PC-3 (cell line): ENCODE measurements at regions not wholly inside any gene's neighbourhood (a gene's known extent, or its start where the extent isn't known, plus 50 kb on each side); places are given as distances from the start of the nearest gene placed in this dataset.

ENCODE experiments used
- ATAC-seq: fragments of 200-7000 bp; cut with Tn5 transposase; 2 replicates; pipeline ENCODE4 v1.9.1; 2020; ENCODE audit warnings: mild to moderate bottlenecking, moderate library complexity
- BruUV-seq: library from RNA; stranded (reverse); fragments of 400-500 nt; replicated peaks from 2 replicates; lab custom pipeline; 2021; lab: Mats Ljungman, UMichigan
- CTCF ChIA-PET: fragments of 300-600 bp; sonication (Branson Sonifier 250); formaldehyde crosslinking; loops from one replicate; lab custom pipeline; 2022; ENCODE audit warnings: antibody characterized with exemption; lab: Charles Lee
- POLR2A ChIA-PET: fragments of 300-600 bp; sonication (Branson Sonifier 250); formaldehyde crosslinking; loops from one replicate; lab custom pipeline; 2022; ENCODE audit warnings: antibody characterized with exemption; ENCODE audit not compliant: unreplicated experiment; lab: Charles Lee
- DNase-seq: peaks from one replicate; pipeline ENCODE4 v3.0.0-alpha.2; 2015
- H2AFZ ChIP-seq: fragments of 300-600 bp; sonication (generic); 2 replicates; pipeline ENCODE4 v1.6.0; 2016; ENCODE audit warnings: antibody characterized with exemption, low read length
- H3F3A ChIP-seq: fragments of 300-600 bp; sonication (generic); one replicate; pipeline ENCODE4 v1.6.0; 2017; ENCODE audit warnings: antibody characterized with exemption, low read length, control low read depth, mild to moderate bottlenecking; ENCODE audit not compliant: unreplicated experiment
- H3K27ac ChIP-seq: fragments of 300-600 bp; sonication (generic); 2 replicates; pipeline ENCODE4 v1.5.1; 2016; ENCODE audit warnings: mild to moderate bottlenecking, low read length
- H3K27me3 ChIP-seq: fragments of 300-600 bp; sonication (generic); 2 replicates; pipeline ENCODE4 v1.6.1; 2016; ENCODE audit warnings: low read length, mixed read lengths
- H3K36me3 ChIP-seq: fragments of 300-600 bp; sonication (generic); 2 replicates; pipeline ENCODE4 v1.6.1; 2016; ENCODE audit warnings: low read depth, mixed run types, low read length, mixed read lengths
- H3K4me1 ChIP-seq: fragments of 300-600 bp; sonication (generic); 2 replicates; pipeline ENCODE4 v1.5.1; 2016; ENCODE audit warnings: low read length; ENCODE audit not compliant: insufficient read depth
- H3K4me2 ChIP-seq: fragments of 300-600 bp; sonication (generic); 2 replicates; pipeline ENCODE4 v1.6.0; 2016; ENCODE audit warnings: low read length
- H3K4me3 ChIP-seq: fragments of 300-600 bp; sonication (generic); 2 replicates; pipeline ENCODE4 v1.5.1; 2016; ENCODE audit warnings: mild to moderate bottlenecking, low read length, mixed read lengths
- H3K79me2 ChIP-seq: fragments of 300-600 bp; sonication (generic); 2 replicates; pipeline ENCODE4 v1.6.1; 2017; ENCODE audit warnings: low read length, mixed read lengths
- H3K9ac ChIP-seq: fragments of 300-600 bp; sonication (generic); 2 replicates; pipeline ENCODE4 v1.6.0; 2016; ENCODE audit warnings: mild to moderate bottlenecking, low read length
- H3K9me2 ChIP-seq: fragments of 300-600 bp; sonication (generic); replicated peaks from 2 replicates; pipeline ENCODE4 v1.6.1; 2016; ENCODE audit warnings: mixed run types, low read length, mixed read lengths
- H3K9me3 ChIP-seq: fragments of 300-600 bp; sonication (generic); 2 replicates; pipeline ENCODE4 v1.6.1; 2016; ENCODE audit warnings: low read length, mixed read lengths
- H4K20me1 ChIP-seq: fragments of 300-600 bp; sonication (generic); 2 replicates; pipeline ENCODE4 v1.6.1; 2016; ENCODE audit warnings: low read length, mixed read lengths
- CTCF ChIP-seq: fragments of 300-600 bp; sonication (generic); conservative IDR thresholded peaks from 2 replicates; pipeline ENCODE4 v1.5.1; 2017; ENCODE audit warnings: antibody characterized with exemption, low read depth, mild to moderate bottlenecking, low read length
- EZH2 ChIP-seq: fragments of 300-600 bp; sonication (generic); IDR thresholded peaks from one replicate; pipeline ENCODE4 v1.6.1; 2017; ENCODE audit warnings: antibody characterized with exemption, mild to moderate bottlenecking, low read length; ENCODE audit not compliant: unreplicated experiment
- EZH2phosphoT487 ChIP-seq: fragments of 300-600 bp; sonication (generic); IDR thresholded peaks from 2 replicates; pipeline ENCODE4 v1.6.1; 2018; ENCODE audit warnings: mild to moderate bottlenecking, antibody characterized with exemption, low read length, borderline replicate concordance
- intact Hi-C: fragments of 100-400 bp; cut with micrococcal nuclease; formaldehyde crosslinking; loops from 2 replicates; pipeline ENCODE4 v1.9.0; 2023

- Histone ChIP-seq H3K27ac (no peak overlapping the region), H4K20me1 (no peaks in the 10 kb centered on the region), H3K36me3 (no peaks in the 10 kb centered on the region), H2AFZ (no peak overlapping the region), H3K4me3 (no peak overlapping the region), H3K27me3 (no peaks in the 10 kb centered on the region), H3K9me3 (no peaks in the 10 kb centered on the region), H3K4me1 (no peaks in the 10 kb centered on the region), H3F3A (no peaks in the 10 kb centered on the region), H3K9ac (no peak overlapping the region), H3K9me2 (no peaks in the 10 kb centered on the region), H3K79me2 (no peaks in the 10 kb centered on the region), H3K4me2 (no peak overlapping the region)
- no TSS peak for BruUV-seq
- CTCF ChIA-PET = no interaction called here
- DNase-seq (no peak), ATAC-seq (no peak)
- no peak for TF ChIP-seq EZH2phosphoT487
- no peak for TF ChIP-seq EZH2
- no peak for TF ChIP-seq CTCF
- POLR2A ChIA-PET = no interaction called here
- intact Hi-C loops = no loop called here
Observed at GRCh38 chr13:34638897-34639296, 303.2 kb upstream of the NBEA start.

GRCh38 chr13:34640179-34640992 is 301.7 kb upstream of the NBEA start:
- no peaks in the 10 kb centered on the region for H3K79me2 ChIP-seq
- no peaks in the 10 kb centered on the region for H3F3A ChIP-seq
- H3K9me3 ChIP-seq = no peaks in the 10 kb centered on the region
- ATAC-seq (no peak), DNase-seq (no peak)
- no peaks in the 10 kb centered on the region for H3K9me2 ChIP-seq
- H3K9ac ChIP-seq = no peak overlapping the region
- H3K4me1 ChIP-seq = no peaks in the 10 kb centered on the region
- H3K36me3 ChIP-seq = no peaks in the 10 kb centered on the region
- no peak overlapping the region for H3K27ac ChIP-seq
- H2AFZ ChIP-seq = no peak overlapping the region
- BruUV-seq = no TSS peak
- TF ChIP-seq EZH2phosphoT487 (no peak), EZH2 (no peak), CTCF (no peak)
- H3K27me3 ChIP-seq = no peaks in the 10 kb centered on the region
- no peak overlapping the region for H3K4me2 ChIP-seq
- POLR2A ChIA-PET = no interaction called here
- no peak overlapping the region for H3K4me3 ChIP-seq
- CTCF ChIA-PET = no interaction called here
- H4K20me1 ChIP-seq = no peaks in the 10 kb centered on the region
- intact Hi-C loops = no loop called here

- H3F3A ChIP-seq = no peaks in the 10 kb centered on the region
- H3K36me3 ChIP-seq = no peaks in the 10 kb centered on the region
- POLR2A ChIA-PET = no interaction called here
- DNase-seq (no peak), ATAC-seq (no peak)
- H2AFZ ChIP-seq = no peak overlapping the region
- no peak overlapping the region for H3K27ac ChIP-seq
- H3K4me2 ChIP-seq = no peak overlapping the region
- no peaks in the 10 kb centered on the region for H3K9me2 ChIP-seq
- no peaks in the 10 kb centered on the region for H3K9me3 ChIP-seq
- H3K9ac ChIP-seq = no peak overlapping the region
- no TSS peak for BruUV-seq
- H3K27me3 ChIP-seq = no peaks in the 10 kb centered on the region
- H3K79me2 ChIP-seq = no peaks in the 10 kb centered on the region
- H3K4me3 ChIP-seq = no peak overlapping the region
- no peak for TF ChIP-seq EZH2
- TF ChIP-seq CTCF = no peak
- TF ChIP-seq EZH2phosphoT487 = no peak
- no peaks in the 10 kb centered on the region for H4K20me1 ChIP-seq
- intact Hi-C loops = no loop called here
- CTCF ChIA-PET = no interaction called here
- H3K4me1 ChIP-seq = no peaks in the 10 kb centered on the region
Observed at GRCh38 chr13:34640993-34641330, 301.1 kb upstream of the NBEA start.
